Activated T-cell treated with anti-CD3 and anti-CD28 coated beads, Interleukin-2, amount 50 U/mL, for 24 hours (primary cell): ENCODE measurements at regions not wholly inside any gene's neighbourhood (a gene's known extent, or its start where the extent isn't known, plus 50 kb on each side); places are given as distances from the start of the nearest gene placed in this dataset.
"Not testable (repeated sequence)": the region's sequence is repeated elsewhere in the genome, so short reads cannot be mapped to it uniquely, and the experiment has no call there.

Source experiments
- DNase-seq: peaks from one replicate; pipeline ENCODE4 v3.0.0-alpha.2; 2020
- H3K27ac Mint-ChIP-seq: 2 replicates; pipeline ENCODE4 v1.8.0; 2020; ENCODE audit warnings: mild to moderate bottlenecking, mixed read lengths
- H3K27me3 Mint-ChIP-seq: 2 replicates; pipeline ENCODE4 v1.8.0; 2020; ENCODE audit warnings: mixed read lengths
- H3K36me3 Mint-ChIP-seq: 2 replicates; pipeline ENCODE4 v1.8.0; 2020; ENCODE audit warnings: low read depth, mixed read lengths
- H3K4me1 Mint-ChIP-seq: 2 replicates; pipeline ENCODE4 v1.8.0; 2020; ENCODE audit warnings: low read depth, mixed read lengths
- H3K4me3 Mint-ChIP-seq: 2 replicates; pipeline ENCODE4 v1.8.0; 2020; ENCODE audit warnings: mild to moderate bottlenecking, moderate library complexity, mixed read lengths
- H3K9me3 Mint-ChIP-seq: 2 replicates; pipeline ENCODE4 v1.8.0; 2020; ENCODE audit warnings: mixed read lengths

DNA sequence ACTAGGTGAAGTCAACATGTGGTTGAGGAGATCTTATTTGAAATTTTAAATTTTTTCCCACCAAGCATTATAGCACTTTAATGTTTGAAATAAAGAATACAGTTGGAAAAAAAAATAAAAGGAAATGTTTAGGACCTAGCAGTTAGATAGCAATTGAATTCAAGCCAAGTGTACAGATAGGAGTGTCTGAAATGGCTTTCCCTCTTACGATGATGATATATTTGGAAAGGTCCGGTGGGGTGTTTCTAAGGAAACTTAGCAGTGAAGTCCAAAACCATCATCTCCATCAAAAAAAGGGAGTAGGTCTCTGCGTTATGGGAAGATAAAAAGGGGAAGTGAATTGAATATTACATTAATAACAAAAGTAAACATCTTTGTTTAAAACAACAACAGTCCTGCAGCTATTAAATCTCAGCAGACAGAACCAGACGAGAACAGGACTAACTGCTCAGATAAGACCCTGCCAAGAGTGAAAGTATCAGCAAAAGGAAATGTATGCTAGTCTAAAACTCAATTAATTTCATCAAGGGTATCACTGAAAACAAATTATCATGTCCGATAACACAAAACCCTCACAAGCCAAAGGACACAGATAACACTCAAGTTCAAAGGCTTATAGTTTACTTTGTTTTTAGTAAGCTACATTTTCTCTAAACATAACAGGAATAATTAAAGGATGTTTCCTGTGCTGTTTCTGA, 242.0 kb downstream of the BMP4 start:
- no peak for DNase-seq
- H3K4me1 Mint-ChIP-seq = no peaks in the 10 kb centered on the region
- H3K36me3 Mint-ChIP-seq = no peaks in the 10 kb centered on the region
- no peaks in the 10 kb centered on the region for H3K27me3 Mint-ChIP-seq
- no peak overlapping the region for H3K27ac Mint-ChIP-seq
- no peak overlapping the region for H3K4me3 Mint-ChIP-seq
- no peaks in the 10 kb centered on the region for H3K9me3 Mint-ChIP-seq

DNA sequence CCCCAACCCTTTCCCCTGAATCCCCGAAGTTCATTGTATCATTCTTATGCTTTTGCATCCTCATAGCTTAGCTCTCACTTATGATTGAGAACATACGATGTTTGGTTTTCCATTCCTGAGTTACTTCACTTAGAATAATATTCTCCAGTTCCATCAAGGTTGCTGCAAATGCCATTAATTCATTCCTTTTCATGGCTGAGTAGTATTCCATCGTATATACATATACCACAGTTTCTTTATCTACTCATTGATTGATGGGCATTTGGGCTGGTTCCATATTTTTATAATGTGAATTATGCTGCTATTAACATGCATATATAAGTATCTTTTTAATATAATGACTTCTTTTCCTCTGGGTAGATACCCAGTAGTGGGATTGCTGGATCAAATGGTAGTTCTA, 243.7 kb downstream of the BMP4 start:
- H3K4me1 Mint-ChIP-seq, H3K4me3 Mint-ChIP-seq, H3K9me3 Mint-ChIP-seq, H3K27me3 Mint-ChIP-seq, H3K27ac Mint-ChIP-seq, H3K36me3 Mint-ChIP-seq, DNase-seq: not testable (repeated sequence)

DNA sequence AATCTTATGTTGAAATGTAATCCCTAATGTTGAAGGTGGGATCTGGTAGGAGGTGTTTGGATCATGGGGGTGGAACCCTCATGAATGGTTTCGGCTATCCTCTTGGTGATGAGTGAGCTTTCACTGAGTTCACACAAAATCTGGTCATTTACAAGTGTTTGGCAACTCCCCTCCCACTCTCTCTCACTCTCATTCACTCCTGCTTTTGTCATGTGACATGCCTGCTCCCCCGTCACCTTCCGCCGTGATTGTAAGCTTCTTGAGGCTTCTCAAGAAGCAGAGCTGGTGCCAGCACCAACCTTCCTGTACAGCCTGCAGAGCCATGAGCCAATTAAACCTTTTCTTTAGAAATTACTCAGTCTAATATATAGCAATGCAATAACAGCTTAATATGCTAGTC, 245.4 kb downstream of the BMP4 start:
- Mint-ChIP-seq H3K36me3 (no peaks in the 10 kb centered on the region), H3K27me3 (no peaks in the 10 kb centered on the region), H3K4me1 (no peaks in the 10 kb centered on the region), H3K9me3 (peaks cover 5% of the 10 kb centered on the region), H3K4me3 (no peak overlapping the region), H3K27ac (no peak overlapping the region)
- no peak for DNase-seq

DNA sequence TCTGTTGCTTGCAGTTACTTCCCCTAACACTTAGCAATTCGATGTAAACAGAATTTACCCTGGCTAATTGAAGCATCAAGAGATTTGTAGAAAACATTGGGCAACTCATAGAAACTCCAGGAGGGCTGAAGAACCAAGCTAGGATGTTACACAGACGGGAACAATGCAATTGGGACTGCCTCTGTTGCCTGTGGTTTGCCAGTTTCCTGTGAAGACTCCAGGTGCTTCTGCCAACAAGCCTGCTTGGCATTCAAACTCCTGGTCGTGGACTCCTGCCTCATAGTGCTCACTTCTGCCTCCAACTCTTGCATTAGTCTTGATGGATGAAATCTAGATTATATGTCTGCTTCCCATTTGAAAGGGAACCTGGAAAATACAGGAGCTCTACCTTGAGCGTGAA, 246.0 kb downstream of the BMP4 start:
- peaks cover 5% of the 10 kb centered on the region for H3K9me3 Mint-ChIP-seq
- H3K4me3 Mint-ChIP-seq = no peak overlapping the region
- no peaks in the 10 kb centered on the region for H3K36me3 Mint-ChIP-seq
- H3K27me3 Mint-ChIP-seq = no peaks in the 10 kb centered on the region
- no peak overlapping the region for H3K27ac Mint-ChIP-seq
- no peak for DNase-seq
- H3K4me1 Mint-ChIP-seq = no peaks in the 10 kb centered on the region

DNA sequence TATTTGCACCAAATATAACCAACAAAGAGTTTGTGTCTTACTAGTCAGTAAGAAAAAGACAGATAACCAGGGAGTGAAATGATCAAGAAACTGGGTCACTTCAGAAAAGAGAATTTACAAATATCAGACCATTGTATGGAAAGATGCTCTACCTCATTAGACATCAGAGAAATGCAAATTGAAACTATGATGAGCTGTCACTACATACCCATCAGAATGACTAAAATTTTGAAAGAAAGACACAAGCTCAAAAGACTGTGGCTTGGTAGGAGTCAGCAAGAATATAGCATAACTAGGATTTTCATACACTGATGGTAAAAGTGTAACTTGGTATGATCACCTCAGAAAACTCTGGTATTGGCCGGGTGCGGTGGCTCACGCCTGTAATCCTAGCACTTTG, 247.2 kb downstream of the BMP4 start:
- H3K27ac Mint-ChIP-seq = no peak overlapping the region
- DNase-seq = no peak
- no peaks in the 10 kb centered on the region for H3K27me3 Mint-ChIP-seq
- H3K36me3 Mint-ChIP-seq = no peaks in the 10 kb centered on the region
- H3K9me3 Mint-ChIP-seq = peaks cover 5% of the 10 kb centered on the region
- H3K4me3 Mint-ChIP-seq = no peak overlapping the region
- H3K4me1 Mint-ChIP-seq = no peaks in the 10 kb centered on the region

DNA sequence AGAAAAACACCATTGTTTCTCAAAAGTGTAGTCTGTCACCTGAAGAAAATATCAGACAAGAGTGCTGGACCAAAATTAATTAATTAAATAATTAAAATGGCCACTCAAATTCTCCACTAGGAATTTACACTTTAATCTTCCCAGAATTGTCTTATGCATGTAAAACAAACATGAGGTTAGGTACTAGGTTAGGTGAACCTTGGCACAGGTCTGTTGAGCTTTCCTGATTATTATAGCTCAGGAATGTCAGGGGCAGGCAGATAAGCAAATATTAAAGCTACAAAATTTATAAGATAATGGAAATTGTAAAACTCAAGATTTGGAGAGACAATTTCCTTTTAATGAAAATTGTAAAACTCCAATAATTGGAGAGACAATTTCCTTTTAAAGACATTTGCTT, 253.2 kb downstream of the BMP4 start:
- H3K36me3 Mint-ChIP-seq = no peaks in the 10 kb centered on the region
- no peak overlapping the region for H3K27ac Mint-ChIP-seq
- peaks cover 8% of the 10 kb centered on the region for H3K9me3 Mint-ChIP-seq
- no peaks in the 10 kb centered on the region for H3K27me3 Mint-ChIP-seq
- no peaks in the 10 kb centered on the region for H3K4me1 Mint-ChIP-seq
- no peak overlapping the region for H3K4me3 Mint-ChIP-seq
- no peak for DNase-seq

DNA sequence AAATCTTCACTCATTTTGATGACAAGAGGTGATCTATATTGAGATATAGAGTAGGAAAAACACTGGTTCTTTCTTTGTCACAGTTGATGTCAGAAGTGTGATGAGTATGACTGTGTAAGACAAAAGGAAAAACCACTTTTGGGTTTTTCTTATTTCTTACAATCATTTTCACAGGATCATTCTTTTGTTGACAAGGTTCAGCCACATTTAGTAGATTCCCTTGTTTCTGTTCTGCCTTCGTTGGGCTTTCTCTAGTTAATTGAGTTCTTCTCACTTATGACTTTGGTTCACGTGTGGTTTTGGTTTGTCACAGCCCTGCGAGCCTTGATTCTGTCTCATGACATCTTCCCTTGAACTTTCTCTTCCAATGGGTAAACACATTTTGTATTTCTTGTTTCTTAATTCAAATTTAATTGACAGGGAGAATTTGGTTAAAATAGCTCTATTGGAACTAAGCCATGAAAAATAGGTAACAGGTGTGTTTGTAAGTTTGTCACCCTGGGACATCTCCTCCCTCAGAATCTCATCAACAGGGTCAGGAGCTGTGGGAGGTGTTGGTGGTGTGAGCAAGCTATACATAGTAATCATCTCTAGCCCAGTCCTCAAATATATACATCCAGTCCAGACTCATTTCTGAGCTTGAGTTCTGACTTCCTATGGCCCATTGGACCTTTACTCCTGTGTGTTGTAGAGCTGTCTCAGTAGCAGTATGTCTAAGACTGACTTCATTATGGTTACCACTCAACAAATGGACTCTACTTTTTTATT, 255.3 kb downstream of the BMP4 start:
- no peak for DNase-seq
- Mint-ChIP-seq H3K4me3 (no peak overlapping the region), H3K9me3 (peaks cover 7% of the 10 kb centered on the region), H3K27ac (no peak overlapping the region), H3K27me3 (no peaks in the 10 kb centered on the region), H3K36me3 (no peaks in the 10 kb centered on the region), H3K4me1 (no peaks in the 10 kb centered on the region)

DNA sequence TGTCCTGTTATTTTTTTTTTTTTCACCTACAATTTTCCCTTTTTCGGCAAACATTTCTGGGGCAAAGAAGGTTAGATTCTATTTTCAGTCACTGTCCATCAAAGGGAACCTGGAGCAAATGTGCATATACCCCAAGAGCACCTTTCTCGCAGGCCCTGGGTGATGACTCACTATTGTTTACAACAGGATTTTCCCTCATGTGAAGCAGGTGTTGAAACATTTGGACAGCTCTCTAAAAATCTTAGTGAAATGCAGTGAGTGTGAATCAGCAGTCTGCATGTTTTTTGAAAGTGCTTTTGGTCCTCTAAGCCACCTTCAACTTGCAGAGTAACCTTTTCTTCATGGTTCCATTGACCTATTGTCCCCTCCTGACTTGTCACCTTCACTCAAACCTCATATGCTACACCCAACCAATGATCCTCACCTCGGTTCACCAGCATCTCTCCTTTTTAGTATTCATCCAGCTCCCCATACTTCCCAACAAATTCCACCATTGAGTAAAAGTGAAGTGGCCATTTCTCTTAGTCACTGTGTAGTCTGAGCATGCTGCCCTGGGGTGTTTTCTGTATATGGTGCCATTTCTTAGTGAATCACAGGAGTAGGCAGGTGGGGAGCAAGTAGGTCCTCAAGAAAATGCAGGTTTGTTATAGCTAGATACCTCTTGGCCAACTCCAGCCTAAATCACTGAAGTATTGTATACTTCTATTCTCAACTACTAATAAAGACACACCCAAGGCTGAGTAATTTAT, 260.2 kb downstream of the BMP4 start:
- no peak overlapping the region for H3K4me3 Mint-ChIP-seq
- no peaks in the 10 kb centered on the region for H3K4me1 Mint-ChIP-seq
- peaks cover 15% of the 10 kb centered on the region for H3K9me3 Mint-ChIP-seq
- H3K27me3 Mint-ChIP-seq = no peaks in the 10 kb centered on the region
- DNase-seq = no peak
- no peaks in the 10 kb centered on the region for H3K36me3 Mint-ChIP-seq
- H3K27ac Mint-ChIP-seq = no peak overlapping the region

DNA sequence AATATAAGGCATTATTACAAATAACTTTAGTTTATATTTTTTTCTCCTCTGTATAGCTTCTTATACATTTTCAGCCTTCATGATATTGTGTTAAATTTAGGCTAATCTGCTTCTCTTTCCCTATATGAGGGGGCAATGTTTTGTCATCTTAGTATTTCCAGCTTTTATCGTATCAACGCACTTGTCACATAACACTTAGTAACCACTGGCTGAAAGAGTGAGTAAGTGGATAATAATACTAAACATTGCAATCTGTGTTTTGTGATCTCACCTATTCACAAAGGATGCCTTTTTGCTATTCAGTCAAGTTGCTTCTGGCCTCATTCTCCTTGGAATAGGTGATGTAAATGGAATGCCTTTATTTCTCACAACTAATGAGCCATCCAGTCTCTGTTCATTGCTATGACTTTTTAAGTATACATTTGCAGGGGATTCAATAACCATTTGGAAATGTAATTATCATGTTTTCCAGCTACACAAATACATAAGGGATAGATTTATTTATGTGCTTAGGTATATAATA, 260.9 kb downstream of the BMP4 start:
- no peaks in the 10 kb centered on the region for H3K27me3 Mint-ChIP-seq
- H3K4me3 Mint-ChIP-seq = no peak overlapping the region
- H3K9me3 Mint-ChIP-seq = peaks cover 15% of the 10 kb centered on the region
- no peak for DNase-seq
- no peaks in the 10 kb centered on the region for H3K36me3 Mint-ChIP-seq
- H3K27ac Mint-ChIP-seq = no peak overlapping the region
- H3K4me1 Mint-ChIP-seq = no peaks in the 10 kb centered on the region

DNA sequence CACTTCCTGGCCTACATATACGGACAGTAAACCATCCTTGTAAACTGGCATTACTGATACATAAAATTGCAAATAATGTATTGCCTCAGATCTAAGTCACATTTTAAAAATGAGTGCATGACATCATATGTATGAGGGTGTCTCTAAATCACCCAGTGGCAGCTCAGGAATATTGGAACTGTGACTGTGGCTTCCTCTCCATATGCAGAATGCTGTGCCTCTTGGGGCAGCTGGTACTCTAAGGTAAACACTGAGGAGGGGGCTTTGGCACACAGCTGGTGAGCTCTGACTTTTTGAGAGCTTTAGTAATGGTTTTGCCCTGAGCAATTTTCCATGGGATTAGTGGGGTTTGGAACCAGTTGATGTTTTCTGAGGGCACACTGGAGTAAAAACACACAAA, 263.7 kb downstream of the BMP4 start:
- Mint-ChIP-seq H3K9me3 (peaks cover 12% of the 10 kb centered on the region), H3K27me3 (no peaks in the 10 kb centered on the region), H3K4me3 (no peak overlapping the region), H3K27ac (no peak overlapping the region), H3K36me3 (no peaks in the 10 kb centered on the region), H3K4me1 (no peaks in the 10 kb centered on the region)
- no peak for DNase-seq

DNA sequence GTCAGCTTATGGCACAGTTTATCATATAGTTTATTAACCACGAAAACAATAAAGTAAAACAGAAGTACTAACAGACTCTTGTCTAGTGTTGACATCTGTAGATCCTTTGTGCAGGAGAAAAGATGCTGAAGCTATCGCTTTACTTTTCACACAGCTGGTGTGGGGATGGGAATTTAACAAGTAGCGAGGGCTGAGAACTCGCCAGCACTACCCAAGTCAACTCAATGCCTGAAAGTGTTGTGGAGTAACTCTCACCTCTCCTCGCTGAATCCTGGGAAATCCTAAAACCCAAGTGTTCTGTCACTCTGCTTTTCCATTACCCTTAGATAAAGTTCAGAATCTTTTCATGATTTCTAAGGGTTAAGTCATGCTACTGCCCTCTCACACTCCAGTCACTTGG, 264.2 kb downstream of the BMP4 start:
- Mint-ChIP-seq H3K27me3 (no peaks in the 10 kb centered on the region), H3K36me3 (no peaks in the 10 kb centered on the region), H3K4me3 (no peak overlapping the region), H3K9me3 (peaks cover 12% of the 10 kb centered on the region), H3K4me1 (no peaks in the 10 kb centered on the region), H3K27ac (no peak overlapping the region)
- no peak for DNase-seq

DNA sequence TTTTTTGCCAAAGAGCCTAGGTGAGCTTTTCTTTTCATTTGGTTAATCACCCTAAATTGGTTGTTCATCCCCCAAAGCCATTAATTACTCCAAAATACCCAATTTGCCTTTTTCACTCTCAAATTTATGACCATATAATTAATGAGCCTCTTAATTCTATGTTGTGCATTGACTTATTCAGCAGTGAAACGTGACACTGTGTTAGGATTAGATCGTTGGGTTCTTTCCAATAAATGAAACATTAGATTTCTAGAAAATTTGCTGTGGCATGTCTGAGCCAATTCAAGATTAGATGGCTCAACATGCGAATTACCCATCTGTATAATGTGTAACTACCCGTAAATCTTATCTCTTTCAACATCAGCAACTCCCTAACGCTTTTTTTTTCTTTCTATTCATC, 273.4 kb downstream of the BMP4 start:
- H3K27me3 Mint-ChIP-seq = no peaks in the 10 kb centered on the region
- no peak overlapping the region for H3K27ac Mint-ChIP-seq
- no peaks in the 10 kb centered on the region for H3K36me3 Mint-ChIP-seq
- H3K9me3 Mint-ChIP-seq = peaks cover 4% of the 10 kb centered on the region
- no peaks in the 10 kb centered on the region for H3K4me1 Mint-ChIP-seq
- no peak for DNase-seq
- H3K4me3 Mint-ChIP-seq = no peak overlapping the region

DNA sequence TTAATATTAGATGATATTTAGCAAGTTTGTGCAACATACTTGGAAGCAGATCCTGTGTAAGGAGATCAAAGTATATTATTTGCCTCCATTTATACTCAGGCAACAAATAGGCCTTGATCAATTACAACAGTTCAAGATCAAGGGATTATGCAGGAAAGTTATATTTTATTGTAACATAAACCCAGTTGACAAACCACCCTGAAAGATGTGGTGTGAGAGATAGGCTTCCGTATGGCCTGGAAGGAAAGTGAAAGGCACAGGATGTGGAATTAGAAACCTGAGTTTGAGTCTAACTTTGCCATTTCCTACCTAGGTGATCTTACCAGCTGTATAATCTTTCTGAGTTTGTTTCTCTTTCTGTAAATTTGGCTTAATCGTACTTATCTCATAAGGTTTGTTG, 284.1 kb downstream of the BMP4 start:
- Mint-ChIP-seq H3K9me3 (peaks cover 7% of the 10 kb centered on the region), H3K27ac (no peak overlapping the region), H3K27me3 (no peaks in the 10 kb centered on the region), H3K4me1 (no peaks in the 10 kb centered on the region), H3K36me3 (no peaks in the 10 kb centered on the region), H3K4me3 (no peak overlapping the region)
- DNase-seq = no peak

DNA sequence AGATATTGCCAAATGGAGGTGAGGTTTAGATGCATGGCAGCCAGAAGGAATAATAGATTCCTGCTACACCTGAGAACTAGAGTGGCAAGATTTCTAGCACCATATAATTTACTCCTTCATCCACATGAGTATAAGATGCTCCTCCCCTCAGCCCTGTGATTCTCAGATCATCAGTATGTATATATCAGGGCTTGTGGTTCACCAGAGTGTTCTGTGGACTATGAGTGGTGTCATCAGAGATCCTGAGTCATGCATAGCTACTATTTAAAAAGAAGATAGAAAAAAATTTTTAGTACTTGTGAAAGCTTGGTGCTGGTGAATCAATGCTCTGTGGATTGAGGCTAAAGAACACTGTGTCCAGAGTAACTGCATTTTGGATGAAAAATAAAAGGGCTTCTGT, 285.9 kb downstream of the BMP4 start:
- DNase-seq = no peak
- Mint-ChIP-seq H3K36me3 (no peaks in the 10 kb centered on the region), H3K4me3 (no peak overlapping the region), H3K27ac (no peak overlapping the region), H3K4me1 (no peaks in the 10 kb centered on the region), H3K27me3 (no peaks in the 10 kb centered on the region), H3K9me3 (peaks cover 2% of the 10 kb centered on the region)

DNA sequence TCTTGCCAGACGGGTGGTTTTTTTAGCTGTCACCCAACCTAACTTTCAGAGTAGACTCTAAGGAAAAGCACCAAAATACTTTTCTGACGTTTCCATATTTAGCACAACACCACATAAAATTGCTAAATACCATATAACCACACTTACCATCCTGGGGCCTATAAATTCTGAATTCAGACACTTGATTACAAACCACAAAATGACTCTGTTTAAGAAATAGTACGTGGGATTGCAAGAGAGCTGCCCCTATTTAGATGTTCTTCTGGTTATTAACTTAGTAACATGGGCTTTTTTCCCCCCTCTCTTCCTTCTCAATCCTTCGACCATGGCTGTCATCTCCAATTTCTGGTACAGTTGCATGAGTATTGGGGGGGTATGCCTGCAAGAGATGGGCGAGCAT, 287.7 kb downstream of the BMP4 start:
- Mint-ChIP-seq H3K36me3 (no peaks in the 10 kb centered on the region), H3K4me1 (no peaks in the 10 kb centered on the region), H3K9me3 (peaks cover 2% of the 10 kb centered on the region), H3K27me3 (no peaks in the 10 kb centered on the region), H3K4me3 (no peak overlapping the region), H3K27ac (no peak overlapping the region)
- no peak for DNase-seq
